ENCODE measurements at regions not wholly inside any gene's neighbourhood (a gene's known extent, or its start where the extent isn't known, plus 50 kb on each side); places are given as distances from the start of the nearest gene placed in this dataset.
"Not testable (repeated sequence)": the region's sequence is repeated elsewhere in the genome, so short reads cannot be mapped to it uniquely, and the experiment has no call there.

DNA sequence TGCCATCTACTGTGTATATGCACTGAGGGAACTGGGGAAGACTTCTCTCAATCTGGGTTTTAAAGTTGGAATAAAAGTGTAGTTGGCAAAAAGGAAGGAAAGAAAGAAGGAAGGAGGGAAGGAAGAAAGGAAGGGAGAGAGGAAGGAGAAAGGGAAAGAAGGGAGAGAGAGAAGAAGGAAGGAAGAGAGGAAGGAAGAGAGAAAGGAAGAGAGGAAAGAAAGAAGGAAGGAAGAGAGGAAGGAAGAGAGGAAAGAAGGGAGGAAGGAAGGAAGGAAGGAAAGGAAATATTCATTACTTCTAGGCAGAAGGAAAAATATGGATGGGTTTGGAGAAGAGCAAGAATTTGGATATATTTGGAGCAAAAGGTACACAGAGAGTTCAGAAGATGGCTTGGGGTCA is 343.6 kb upstream of the AUTS2 start:
- DNase-seq (ENCODE audit: low spot score), result no peak

DNA sequence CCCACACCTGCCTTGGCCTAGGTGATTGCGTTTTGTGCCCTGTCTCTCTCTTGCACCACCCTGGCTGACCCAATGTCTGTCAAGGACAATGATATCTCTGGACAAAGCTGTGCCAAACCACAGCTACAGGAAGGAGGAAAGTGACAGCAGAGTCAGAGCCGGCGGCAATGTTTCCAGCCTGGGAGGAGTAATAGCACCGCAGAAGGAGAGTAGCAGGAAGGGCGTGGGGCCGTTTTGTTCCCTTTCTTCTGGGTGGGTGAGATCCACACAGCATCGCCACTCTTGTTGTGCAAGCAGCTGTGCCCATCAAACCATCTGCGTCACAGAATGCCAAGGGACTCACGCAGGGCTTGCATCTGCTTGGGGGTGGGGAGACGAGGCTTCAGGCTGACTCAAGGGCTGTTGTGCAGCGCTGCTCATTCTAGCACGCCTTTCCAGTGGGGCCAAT is 341.6 kb upstream of the AUTS2 start:
- DNase-seq (ENCODE audit: low spot score), result peak; percentile 0

DNA sequence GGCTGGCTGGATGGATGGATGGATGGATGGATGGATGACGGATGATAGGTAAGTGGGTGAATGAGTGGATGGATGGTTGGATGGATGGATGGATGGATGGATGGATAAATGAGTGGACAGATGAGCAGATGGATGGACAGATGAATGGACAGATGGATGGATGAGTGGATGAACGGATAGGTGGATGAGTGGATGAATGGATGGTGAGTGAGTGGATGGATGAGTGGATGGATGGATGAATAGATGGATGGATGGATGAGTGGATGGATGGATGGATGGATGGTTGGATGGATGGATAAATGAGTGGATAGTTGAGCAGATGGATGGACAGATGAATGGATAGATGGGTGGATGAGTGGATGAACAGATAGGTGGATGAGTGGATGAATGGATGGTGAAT is 340.7 kb upstream of the AUTS2 start:
- no peak for DNase-seq (ENCODE audit: low spot score)

DNA sequence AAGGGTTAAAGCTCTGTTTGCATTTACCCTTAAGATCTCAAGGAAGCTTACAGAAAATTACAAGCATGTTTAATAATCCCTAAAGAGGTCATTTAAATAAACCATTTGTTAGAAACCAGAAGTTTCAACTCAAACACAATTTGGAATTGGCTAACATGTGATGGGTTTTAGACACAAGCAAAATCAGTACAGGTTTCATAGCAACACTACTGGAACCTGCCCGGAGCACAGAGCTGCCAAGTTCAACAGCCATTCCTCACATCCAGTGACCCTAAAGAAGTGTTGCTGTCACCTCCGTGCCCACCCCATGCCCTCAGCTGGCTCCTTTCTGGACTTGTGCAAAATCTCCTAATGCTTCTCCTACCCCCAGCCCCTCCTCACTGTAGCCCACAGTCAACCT is 338.8 kb upstream of the AUTS2 start:
- DNase-seq (ENCODE audit: low spot score), result no peak

DNA sequence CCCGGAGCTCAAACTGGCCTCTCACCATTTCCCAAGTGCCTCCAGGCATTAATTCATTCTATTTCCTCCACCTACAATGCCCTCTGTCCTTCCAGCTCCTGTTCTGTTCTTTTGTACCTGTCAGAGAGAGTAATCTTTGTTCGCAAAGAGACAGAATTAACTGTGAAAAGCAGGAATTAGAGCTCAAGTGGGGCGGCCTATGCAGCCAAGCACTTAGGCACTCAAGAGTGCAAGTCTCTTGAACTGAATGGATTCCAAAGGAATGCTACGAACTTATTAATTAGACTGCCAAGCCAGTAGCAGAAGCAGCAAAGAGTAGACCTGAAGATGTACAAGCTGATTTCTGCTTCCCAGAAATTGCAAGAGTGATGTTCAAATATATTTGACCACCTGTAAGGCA is 338.3 kb upstream of the AUTS2 start:
- no peak for DNase-seq (ENCODE audit: low spot score)

DNA sequence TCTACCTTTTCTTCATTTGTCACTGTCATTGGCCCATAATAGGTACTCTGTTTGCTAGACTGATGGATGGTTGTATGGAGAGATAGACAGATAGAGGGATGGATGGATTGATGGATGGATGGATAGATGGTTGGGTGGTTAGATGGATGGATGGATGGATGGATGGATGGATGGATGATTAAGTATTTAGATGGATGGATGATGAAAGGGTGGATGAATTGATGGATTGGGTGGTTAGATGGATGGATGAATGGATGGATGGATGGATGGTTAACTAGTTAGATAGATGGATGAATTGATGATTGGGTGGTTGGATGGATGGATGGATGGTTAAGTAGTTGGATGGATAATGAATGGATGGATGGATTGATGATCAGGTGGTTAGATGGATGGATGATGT is 334.7 kb upstream of the AUTS2 start:
- DNase-seq (ENCODE audit: low spot score), result no peak

DNA sequence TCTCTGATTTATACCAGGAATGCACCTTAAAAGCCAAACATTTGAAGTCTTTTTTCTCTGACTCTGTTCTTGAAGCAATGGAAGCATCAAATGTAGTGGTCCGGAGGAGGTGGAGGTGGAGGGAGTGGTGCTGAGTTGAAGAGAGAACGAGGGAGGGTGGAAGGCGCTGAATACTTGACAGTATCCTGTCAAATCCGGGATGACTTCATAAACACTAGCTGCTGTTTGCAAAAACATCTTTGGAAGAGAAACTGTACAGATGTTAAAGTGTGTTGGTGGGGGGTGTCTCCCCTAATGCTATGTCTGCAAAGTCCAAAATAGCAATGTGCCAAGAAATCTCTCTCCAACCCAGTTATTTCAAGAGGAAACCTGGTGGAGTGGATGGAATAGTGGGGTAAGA is 328.5 kb upstream of the AUTS2 start:
- no peak for DNase-seq (ENCODE audit: low spot score)

DNA sequence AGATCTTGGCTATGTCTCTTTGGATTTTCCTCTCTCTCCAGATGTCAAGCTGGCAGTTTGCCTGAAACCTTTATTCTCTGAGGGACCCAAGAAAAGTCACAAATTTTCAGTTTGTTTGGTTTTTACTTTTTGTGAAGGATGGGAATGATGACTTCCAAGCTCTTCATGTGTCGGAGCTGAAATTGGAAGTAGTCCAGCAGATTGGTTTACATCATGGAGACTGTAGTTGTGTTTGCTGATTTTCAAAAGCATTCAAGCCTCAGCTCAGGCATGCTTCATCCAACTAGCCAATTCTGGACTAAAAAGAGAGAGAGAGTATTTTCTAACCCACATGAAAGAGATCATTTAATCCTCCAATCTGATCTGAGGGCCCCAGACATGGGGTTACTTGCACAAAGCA is 326.2 kb upstream of the AUTS2 start:
- no peak for DNase-seq (ENCODE audit: low spot score)

DNA sequence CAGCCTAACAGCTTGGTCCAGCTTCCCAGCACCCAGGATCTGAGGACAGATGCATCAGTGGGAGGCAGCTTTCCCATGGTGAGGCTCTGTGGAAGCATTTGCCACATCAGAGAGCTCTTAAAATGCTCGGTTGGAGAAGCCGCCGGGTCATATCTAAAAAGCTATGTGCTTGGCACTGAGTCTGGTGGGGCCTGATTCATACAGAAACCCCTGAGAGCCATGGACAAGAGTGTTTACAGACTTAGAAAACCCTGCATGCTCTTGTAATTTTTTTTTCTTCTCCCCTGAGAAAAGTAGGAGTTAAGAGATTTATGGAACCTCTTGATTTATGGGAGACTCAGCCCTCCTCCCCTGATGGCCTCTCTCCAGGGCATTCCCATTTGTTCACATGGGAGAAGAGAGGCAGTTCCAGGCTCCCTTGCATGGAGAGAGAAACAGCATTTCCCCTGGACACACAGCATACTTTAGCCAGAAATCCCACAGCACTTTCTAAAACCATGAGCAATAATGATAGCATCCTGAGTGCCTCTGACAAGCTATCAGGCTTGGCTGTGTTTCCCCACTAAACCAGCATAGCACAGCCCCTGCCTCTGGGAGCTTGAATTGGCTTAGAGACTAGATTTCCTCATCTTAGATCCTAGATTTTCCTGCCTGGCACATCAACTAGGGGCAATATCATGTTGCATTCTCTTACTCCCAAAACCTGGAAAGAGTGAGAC is 322.1 kb upstream of the AUTS2 start:
- DNase-seq (ENCODE audit: low spot score), result no peak

DNA sequence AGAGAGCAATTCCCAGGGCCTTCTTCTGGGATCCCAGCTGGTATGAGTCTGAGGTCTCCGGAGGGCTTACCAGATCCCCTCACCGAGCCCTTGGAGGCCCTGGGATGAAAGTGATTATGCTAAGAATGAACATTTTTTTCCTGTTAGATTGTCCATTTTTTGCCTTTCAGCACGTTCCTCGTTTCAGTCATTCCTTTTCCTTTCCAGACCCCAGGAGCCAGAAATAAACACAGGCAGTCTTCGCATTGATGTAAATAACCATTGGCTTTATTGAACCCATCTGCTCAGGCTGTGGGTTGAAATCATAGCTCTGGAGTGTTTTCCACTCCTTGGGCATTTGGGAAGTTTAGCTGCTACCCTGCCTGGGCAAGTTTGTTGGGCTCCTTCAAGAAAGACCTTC is 320.9 kb upstream of the AUTS2 start:
- DNase-seq (ENCODE audit: low spot score), result no peak

DNA sequence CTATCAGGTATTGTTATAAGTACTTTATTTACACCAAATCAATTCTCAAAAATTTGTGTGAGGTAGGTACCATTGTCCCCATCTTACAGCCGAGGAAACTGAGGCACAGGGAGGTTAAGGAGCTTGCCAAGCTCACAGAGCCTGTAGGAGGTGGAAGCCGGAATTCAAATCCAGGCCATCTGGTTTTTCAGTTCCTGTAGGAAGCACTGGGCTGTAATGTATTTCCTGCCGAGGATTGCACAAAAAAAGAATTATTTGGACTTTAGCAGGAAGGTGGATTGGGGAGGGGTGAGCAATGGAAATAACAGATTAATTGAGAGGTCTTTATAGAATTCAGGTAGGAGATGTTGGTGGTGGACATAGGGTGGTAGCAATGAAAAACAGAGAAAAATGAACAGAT is 315.3 kb upstream of the AUTS2 start:
- DNase-seq (ENCODE audit: low spot score), result no peak

DNA sequence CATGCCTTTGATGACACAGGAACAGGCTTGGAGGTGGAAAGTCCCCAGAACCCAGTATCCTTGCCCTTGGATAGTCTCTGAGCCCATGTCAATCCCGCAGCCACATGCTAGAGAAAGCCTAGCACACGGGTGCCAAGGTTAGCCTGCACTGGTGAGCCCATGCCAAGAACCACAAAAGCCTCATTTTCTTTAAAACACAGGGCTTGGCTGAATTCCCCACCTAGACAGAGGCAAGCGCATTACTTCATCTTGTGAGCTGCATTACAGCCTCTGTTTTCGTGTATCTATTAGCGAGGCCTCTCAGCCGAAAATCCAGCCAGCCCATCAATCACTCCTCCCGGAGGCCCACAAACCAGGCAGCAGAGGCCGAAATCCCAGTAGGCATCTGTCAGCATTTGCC is 314.9 kb upstream of the AUTS2 start:
- no peak for DNase-seq (ENCODE audit: low spot score)

DNA sequence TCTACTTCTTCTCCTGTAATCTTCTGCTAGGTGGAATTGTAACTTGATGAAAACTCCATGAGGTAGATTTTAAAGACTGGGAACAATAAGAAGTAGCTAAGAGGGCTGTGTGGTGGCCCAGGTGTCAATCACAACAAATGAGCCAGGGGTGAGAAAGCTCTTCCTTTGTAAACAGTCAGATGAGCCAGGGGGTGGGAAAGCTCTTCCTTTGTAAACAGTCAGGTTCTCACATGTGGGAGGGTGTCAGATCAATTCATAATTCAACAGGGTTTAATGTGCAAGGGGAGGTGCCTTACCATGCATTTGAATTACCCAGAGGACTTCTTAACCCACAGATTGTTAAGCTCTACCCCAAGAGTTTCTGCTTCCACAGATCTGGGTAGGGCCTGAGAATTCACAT is 312.4 kb upstream of the AUTS2 start:
- no peak for DNase-seq (ENCODE audit: low spot score)

DNA sequence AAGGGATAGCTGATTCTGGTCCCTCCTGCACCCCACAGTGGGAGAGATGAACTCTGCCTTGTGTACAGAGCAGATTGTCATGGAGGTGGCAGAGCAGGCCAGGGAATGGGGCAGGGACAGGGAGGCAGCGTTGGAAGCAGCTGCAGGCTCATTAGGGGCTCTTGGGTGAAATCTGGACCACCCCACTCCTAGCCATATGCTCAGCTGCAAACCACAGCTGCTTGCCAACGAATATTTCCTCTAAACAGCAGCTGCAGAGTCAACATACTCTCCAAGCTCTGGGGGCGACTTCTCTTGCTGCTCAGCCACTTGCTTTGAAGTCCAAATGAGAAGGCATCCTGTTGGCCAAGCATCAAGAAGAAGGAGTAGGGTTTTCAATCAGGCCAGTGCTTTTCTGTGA is 302.3 kb upstream of the AUTS2 start:
- DNase-seq (ENCODE audit: low spot score), result no peak

DNA sequence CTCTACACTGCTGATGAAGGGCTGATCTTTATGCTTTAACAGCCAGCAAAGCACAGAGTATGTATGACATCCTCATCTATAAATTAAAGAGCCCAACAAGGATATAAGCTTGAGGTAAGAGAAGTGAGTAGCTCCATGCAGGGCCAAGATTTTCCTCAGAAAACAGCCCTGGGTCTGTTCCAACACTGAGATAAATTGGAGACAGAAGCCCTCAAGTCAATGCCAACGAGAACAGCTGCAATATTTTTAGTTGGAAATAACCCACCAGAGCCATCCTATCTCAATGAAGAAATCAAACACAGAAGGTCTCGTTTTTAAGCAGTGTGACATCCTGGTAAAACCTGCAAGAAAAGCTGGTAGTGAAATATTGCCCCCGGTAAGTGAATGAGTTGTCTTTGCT is 297.0 kb upstream of the AUTS2 start:
- no peak for DNase-seq (ENCODE audit: low spot score)

DNA sequence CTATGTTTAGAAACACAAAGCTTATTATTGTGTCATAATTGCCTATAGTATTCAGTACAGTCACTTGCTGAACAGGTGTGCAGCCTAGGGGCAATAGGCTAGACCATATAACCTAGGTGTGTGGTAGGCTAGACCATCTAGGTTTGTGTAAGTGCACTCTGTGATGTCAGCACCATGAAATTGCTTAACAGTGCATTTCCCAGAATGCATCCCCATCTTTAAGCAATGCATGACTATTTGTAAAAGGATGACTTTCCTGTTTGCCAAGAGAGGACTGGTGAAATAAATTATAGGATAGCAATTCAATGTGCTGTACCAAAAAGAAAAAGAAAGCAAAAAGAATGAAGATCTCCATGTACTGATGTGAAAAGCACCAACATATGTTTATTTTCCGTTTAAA is 288.7 kb upstream of the AUTS2 start:
- DNase-seq (ENCODE audit: low spot score), result no peak

DNA sequence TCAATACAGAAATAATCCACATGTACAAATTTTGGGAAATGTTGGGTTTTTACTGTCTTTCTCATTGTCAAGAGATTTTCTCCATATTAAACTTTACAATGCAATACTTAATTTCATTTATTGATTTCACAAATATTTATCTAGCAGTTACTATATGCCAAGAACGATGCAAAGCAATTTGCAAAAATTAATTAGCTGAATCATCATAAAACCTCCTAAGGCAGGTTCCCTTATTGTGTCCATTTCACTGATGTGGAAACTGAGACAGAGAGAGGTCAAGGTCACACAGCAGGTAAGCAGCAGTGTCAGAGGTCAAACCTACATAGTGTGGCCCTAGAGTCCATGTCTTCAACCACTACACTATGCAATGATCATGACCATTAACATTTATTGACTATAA is 286.8 kb upstream of the AUTS2 start:
- DNase-seq (ENCODE audit: low spot score), result no peak

DNA sequence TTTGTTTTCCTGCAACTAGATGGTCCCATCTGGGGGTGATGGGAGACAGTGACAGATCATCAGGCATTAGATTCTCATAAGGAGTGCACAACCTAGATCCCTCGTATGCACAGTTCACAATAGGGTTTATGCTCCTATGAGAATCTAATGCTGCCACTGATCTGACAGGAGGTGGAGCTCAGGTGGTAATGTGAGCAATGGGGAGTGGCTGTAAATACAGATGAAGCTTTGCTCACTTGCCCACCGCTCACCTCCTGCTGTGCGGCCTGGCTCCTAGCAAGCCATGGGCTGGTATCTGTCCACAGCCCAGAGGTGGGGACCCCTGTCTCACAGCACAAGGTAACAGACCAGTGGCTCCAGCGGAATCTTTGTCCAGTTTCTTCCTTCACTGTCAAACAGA is 284.4 kb upstream of the AUTS2 start:
- DNase-seq (ENCODE audit: low spot score), result not testable (repeated sequence)

DNA sequence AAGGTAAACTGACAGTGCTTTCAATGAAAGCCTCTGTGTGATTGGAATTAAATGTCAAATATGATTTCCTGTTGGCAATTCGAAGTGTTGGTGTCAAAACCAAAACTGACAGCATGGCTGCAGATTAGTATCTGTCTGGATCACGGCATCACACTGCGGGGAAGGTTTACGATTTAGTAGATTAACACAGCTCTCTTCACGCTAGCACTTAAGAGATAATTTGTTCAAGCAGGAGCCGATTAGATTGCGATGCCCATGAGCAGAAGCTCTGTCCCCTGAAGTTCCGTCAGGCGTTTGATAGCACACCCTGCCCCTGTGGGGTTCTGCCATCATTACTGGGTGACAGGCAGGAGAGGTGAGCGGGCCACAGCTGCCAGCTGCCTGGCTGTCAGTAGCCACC is 279.5 kb upstream of the AUTS2 start:
- no peak for DNase-seq (ENCODE audit: low spot score)

DNA sequence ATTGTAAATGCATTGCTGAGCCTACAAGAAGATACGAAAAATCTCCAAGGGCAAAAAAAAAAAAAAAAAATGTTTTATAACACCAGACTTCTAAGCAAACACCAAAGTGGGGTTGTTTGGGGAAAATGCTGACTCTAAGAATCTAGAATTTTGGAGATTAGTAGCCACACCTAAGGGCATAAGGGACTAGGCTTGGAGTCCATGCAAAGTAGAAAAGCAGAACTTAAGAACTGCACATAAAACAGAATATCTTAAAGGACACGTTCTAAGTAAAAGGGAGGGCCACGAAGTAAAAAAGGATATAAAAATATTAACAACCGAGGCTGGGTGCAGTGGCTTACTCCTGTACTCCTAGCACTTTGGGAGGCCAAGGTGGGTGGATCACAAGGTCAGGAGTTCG is 269.8 kb upstream of the AUTS2 start:
- DNase-seq (ENCODE audit: low spot score), result no peak

DNA sequence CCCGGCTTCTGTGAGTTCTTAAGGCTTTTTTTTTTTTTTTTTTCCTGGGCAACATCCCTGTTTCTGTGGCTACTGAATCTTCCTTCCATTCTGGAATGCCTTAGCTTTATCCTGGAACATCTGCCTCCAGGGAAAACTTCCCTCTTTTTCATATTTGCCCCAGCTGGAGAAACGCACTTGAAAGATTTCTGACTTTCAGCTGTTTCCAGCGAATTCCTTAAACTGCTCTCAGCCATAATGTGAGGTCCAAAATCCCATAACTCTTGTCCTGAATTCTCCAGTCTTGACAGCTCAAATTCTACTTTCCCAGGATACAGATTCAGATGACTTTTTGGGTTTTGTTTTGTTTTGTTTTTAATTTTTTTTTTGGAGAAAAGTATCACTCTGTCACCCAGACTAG is 263.6 kb upstream of the AUTS2 start:
- no peak for DNase-seq (ENCODE audit: low spot score)

DNA sequence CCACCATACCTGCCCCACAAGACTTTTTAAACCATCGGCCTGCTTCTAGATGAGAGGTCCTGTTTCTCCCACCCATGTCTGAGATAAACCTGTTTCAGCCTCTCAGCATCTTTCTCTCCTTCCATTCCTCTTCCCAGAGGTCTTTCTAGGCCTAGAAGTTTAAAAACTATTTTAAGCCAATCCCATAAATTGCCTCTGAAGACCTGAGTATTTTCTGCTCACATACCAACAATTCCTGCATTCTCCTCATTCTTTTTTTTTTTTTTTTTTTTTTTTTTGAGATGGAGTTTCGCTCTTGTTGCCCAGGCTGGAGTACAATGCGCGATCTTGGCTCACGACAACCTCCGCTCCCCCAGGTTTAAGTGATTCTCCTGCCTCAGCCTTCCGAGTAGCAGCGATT is 262.9 kb upstream of the AUTS2 start:
- DNase-seq (ENCODE audit: low spot score), result no peak

DNA sequence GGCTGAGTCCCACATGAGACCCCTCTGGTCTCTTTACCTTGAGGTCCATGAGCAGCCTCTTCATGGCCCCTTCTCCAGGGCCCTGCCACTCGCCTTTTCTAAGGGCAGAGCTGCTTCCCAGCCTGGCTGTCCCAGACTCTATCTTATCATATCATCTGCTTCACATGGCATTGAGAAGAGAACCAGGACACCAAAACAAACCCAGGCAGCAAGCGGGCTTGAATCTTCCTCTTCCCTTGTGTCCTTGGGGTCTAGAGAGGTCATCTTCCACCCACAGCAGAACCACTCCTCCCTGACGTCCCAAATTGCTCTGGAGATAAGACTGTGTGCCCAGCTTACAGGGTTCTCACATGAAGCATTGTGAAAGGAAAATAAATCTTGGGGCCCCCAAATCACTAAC is 261.3 kb upstream of the AUTS2 start:
- no peak for DNase-seq (ENCODE audit: low spot score)

DNA sequence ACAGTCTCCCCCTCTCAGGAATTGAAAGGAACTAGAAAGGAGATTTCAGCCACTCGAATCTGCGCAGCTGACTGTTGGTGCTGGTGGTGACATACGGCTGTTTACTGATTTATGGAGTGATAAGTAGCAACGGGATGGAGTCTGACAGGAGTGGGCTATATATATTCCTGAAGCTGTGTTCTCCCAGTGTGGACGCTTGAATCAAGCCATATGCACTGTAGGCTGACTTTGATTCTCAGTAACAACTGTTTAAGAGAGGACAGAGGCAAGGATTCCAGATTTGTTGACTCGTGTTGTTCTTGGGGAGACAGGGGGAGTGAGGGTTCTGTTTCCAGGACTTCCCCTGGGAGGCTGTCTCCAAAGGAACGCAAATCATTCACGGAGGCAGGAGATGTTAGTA is 260.1 kb upstream of the AUTS2 start:
- no peak for DNase-seq (ENCODE audit: low spot score)

DNA sequence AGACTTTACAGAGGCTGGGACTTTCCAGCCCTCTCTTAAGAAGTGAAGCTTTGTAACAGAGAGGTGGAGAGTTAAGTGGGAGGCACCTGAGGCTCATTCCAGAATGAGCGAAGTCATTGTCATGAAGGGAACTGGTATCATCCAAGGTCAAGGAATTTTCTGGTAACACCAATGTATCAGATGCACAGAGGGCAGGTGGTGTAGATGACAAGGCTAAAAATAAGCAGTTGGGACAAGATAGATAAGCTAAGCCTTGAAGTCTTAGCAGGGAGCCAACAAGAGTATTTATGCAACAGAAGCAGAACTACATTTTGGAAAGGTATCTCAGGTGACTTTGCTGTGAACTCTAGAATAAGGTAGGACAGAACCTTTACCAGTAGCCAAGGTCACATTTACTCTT is 257.0 kb upstream of the AUTS2 start:
- no peak for DNase-seq (ENCODE audit: low spot score)

Data from CD4-positive, alpha-beta T cell treated with Interleukin-2 at 100 ng/mL for 4 hours (primary cell).